Right ventricle myocardium superior (tissue), 1 donor: ENCODE measurements at regions not wholly inside any gene's neighbourhood (a gene's known extent, or its start where the extent isn't known, plus 50 kb on each side); places are given as distances from the start of the nearest gene placed in this dataset.
A peak's percentile ranks its signal among the peaks of the same experiment; 100 is the strongest.
"Not testable (repeated sequence)": the region's sequence is repeated elsewhere in the genome, so short reads cannot be mapped to it uniquely, and the experiment has no call there.

ENCODE experiments used
- ATAC-seq: fragments of 200-7000 bp; cut with Tn5 transposase; one replicate; pipeline ENCODE4 v1.9.1; 2020; ENCODE audit warnings: mild to moderate bottlenecking; ENCODE audit not compliant: poor library complexity
- DNase-seq: peaks from one replicate; pipeline ENCODE4 v3.0.0-alpha.2; 2020
- intact Hi-C: fragments of 100-400 bp; cut with DNase I; formaldehyde crosslinking; loops from one replicate; pipeline ENCODE4 v1.11.2; 2022
- donor health status: DM: no; HTN: yes; CAD: no; lungs with severe emphysema.

DNA sequence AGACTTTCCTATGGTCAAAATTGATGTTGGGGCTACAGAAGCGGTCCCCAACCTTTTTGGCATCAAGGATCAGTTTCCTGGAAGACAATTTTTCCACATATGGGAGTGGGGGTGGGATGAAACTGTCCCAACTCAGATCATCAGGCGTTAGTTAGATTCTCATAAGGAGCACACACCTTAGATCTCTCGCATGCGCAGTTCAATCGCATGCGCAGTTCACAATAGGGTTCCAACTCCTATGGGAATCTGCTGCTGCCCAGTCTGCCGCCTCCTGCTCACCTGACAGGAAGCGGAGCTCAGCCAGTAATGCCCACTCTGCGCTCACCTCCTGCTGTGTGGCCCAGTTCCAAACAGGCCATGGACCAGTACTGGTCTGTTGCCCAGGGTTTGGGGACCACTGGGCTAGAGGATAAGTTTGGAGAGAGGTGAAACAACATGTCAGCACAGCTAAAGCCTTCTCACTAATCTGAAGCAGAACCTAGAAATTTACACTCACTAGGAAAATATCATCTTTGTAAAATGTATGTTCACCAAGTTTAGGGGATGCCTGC lies 410.8 kb upstream of the ZNF804A start:
- intact Hi-C loops, result no loop called here
- ATAC-seq, result no peak
- no peak for DNase-seq

- DNase-seq (no peak), ATAC-seq (no peak)
- intact Hi-C loops, result no loop called here
Observed at GRCh38 chr2:184190725-184191124, 407.6 kb upstream of the ZNF804A start.

DNA sequence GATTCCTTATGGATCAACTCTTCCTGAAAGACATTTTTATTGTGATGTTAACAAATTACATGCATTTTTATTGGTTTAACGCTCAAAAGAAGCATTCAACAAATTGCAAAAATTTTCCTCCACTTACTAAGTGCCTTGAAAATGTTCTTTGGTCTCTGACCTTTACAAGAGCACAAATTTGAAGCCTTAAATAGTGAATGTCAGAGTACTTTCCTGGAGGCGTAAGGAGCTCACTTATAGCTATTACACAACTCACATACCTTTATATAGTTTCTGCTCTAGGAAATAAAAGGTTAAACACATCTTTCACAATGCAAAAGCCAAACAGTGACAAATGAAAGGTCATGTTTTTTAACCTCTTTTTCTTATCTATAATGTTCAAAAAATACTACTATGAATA lies 405.7 kb upstream of the ZNF804A start:
- intact Hi-C loops, result no loop called here
- ATAC-seq (no peak), DNase-seq (no peak)

- no peak for DNase-seq
- intact Hi-C loops, result no loop called here
- ATAC-seq, result no peak
Observed at GRCh38 chr2:184197413-184197812, 400.9 kb upstream of the ZNF804A start.

DNA sequence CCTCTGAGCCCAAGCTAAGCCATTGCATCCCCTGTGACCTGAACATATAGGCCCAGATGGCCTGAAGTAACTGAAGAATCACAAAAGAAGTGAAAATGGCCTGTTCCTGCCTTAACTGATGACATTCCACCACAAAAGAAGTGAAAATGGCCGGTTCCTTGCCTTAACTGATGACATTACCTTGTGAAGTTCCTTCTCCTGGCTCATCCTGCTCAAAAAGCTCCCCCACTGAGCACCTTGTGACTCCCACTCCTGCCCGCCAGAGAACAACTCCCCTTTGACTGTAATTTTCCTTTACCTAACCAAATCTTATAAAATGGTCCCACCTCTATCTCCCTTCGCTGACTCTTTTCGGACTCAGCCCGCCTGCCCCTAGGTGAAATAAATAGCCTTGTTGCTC lies 399.5 kb upstream of the ZNF804A start:
- intact Hi-C loops, DNase-seq, ATAC-seq: not testable (repeated sequence)

DNA sequence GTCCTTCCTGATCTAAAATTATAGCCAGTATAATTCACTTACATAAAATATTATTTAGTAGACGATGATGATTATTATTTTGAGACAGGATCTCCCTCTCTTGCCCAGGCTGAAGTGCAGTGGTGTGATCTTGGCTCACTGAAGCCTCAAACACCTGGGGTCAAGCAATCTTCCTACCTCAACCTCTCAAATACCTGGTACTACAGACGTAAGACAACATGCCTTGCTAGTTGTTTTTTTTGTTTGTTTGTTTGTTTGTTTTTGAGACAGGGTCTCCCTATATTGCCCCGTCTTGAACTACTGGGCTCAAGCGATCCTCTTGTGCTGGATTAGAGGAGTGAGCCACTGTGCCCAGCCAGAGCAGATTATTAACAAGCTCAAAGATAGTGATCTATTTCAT lies 399.1 kb upstream of the ZNF804A start:
- DNase-seq, result no peak

DNA sequence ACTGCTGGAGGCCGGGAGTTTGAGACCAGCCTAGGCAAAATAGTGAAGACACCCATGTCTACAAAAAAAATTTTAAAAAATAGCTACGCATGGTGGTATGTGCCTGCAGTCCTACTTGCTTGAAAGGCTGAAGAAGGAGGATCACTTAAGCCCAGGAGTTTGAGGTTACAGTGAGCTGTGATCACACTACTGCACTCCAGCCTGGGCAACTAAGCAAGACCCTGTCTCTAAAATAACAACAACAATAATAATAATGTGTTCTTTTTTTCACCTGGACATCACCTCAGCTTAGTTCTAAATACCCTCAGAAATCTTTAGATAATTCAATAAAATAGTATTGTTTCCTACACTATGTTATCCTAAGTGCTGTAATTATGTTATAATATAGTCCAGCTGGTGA lies 397.1 kb upstream of the ZNF804A start:
- ATAC-seq, result no peak
- no peak for DNase-seq
- intact Hi-C loops, result no loop called here

More for the DNA sequence above, 399.1 kb upstream of the ZNF804A start:
- intact Hi-C loops, result no loop called here
- no peak for ATAC-seq

DNA sequence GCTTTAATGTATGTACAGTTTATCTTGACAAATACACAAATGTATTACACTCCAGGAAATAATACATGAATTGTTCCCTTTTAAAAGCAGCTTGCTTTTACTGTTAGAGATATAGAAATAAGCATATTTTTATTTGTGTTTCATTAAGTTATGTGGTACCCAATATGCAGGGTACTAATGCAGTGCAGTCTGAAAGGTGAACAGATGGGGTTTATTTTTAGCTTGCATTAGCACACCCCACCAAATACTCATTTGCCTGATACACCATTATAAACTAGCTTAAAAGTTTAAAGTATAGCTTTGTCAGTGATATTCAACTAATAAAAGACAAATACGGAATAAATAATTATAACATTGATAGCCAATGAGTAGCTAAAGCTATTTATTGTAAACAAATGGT lies 394.7 kb upstream of the ZNF804A start:
- intact Hi-C loops, result no loop called here
- DNase-seq, result no peak
- ATAC-seq, result no peak

DNA sequence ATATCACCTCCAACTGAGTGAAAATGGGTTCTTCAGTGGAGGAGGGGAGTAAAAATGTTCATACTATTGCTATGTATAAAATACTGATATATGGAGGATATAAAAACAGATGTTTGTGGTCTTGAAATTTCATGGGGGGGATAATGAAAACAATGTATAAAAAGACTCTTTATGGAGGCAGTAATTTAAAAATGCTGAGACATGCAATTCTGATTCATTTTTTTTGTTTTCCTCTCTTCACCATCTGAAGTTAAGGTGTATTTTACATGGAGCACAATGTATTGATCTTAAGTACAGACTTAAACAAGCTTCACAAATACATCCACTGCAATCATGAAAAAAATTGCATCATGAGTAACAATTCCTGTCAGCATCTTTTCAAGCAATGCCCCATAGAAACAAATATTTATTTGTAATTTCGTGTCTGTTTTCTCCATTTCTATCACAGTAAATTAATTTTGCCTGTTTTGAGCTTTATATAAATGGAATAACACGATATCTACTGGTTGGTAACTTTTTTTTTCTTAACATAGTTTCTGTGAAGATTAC lies 393.2 kb upstream of the ZNF804A start:
- ATAC-seq (no peak), DNase-seq (no peak)
- intact Hi-C loops, result no loop called here

DNA sequence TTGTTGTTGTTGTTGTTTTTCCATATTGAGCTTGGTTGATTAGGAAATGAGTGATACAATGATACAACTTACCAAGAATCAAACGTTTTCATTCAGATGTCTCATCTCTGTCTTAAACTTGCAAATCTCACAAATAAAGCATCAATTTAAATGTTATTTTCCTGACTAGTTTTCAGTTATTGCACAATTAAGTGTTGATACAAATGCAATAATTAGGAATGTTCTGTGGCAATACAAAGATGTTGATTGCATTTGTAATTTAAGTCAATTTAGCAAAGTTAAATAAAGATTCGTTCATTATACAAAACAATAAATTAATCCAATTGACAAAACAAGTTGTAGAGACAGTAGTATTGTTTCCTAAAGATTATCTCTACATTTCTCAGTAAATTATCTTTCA lies 392.3 kb upstream of the ZNF804A start:
- ATAC-seq (no peak), DNase-seq (no peak)
- intact Hi-C loops, result no loop called here

GRCh38 chr2:184210329-184210728 lies 388.0 kb upstream of the ZNF804A start:
- intact Hi-C loops, result no loop called here
- DNase-seq (no peak), ATAC-seq (no peak)

DNA sequence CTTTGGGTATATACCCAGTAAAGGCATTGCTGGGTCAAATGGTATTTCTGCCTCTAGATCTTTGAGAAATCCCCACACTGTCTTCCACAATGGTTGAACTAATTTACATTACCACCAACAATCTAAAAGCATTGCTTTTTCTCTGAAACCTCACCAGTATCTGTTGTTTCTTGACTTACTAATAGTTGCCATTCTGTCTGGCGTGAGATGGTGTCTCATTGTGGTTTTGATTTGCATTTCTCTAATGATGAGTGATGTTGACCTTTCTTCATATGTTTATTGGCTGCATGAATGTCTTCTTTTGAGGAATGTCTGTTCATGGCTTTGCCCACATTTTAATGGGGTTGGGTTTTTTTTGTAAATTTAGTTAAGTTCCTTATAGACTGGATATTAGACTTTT lies 382.6 kb upstream of the ZNF804A start:
- ATAC-seq, result no peak
- intact Hi-C loops, result no loop called here
- no peak for DNase-seq

DNA sequence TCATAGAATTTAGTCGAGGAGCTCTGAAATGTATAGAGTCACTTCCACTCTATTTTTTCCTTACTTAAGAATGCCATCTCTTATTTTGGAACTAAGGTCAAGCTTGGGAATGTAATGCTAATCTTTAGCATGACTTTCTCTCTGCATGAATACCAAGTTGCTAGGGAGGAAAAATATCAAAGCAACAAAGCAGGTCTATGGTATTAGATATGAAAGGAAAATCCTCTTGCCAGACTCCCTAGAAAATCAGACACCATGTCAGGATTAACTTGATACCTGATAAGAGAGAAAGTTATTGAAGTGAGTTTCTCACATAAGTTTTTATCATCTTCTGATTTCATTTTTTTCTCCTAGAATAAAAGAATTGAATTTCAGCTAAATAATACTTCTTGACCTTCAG lies 341.7 kb upstream of the ZNF804A start:
- ATAC-seq, result no peak
- no peak for DNase-seq
- intact Hi-C loops, result no loop called here

- ATAC-seq (no peak), DNase-seq (no peak)
- intact Hi-C loops, result no loop called here
Observed at GRCh38 chr2:184261331-184261730, 337.0 kb upstream of the ZNF804A start.

DNA sequence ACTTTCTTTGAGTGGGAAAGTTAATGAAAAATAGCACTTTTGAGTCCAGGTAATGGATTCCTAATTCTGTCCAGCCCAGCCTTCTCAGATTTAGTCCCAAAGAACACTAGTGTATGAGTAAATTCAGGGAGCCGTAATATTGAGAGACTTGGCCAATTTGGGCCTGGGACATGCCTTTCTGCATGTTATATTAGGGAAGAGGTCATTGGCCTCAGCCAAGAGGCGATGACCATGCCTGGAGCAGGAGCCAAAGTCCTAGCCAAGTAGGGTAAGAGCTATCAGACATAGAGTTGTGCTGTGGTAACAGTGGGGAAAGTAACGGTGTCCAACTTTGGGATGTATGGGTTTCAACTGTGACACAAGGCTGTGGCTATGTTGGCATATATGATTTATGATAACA lies 336.5 kb upstream of the ZNF804A start:
- intact Hi-C loops, result no loop called here
- no peak for ATAC-seq
- DNase-seq, result no peak

DNA sequence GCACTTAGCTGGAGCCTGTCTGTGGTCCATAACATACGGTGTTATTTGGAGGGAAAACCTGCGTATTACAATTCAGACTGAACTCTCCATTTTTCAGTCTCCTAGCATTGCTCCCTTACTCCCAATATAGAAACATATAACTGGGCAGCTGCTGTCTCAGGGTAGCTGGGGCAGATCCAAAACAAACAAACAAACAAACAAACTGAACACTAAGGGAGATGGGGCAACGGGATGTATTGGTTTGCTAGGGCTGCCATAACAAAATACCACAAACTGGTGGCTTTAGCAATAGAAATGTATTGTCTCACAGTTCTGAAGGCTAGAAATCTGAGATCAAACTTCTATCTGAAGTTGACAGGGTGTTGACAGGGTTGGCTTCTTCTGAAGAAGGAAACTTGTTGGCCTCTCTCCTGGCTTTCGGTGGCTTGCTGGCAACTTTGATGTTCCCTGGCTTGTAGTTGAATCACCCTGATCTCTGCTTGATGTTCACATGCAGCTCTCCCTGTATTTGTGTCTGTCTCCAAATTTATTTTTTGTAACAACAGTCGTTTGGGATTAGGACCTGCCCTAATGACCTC lies 329.3 kb upstream of the ZNF804A start:
- no peak for ATAC-seq
- no peak for DNase-seq
- intact Hi-C loops, result no loop called here

DNA sequence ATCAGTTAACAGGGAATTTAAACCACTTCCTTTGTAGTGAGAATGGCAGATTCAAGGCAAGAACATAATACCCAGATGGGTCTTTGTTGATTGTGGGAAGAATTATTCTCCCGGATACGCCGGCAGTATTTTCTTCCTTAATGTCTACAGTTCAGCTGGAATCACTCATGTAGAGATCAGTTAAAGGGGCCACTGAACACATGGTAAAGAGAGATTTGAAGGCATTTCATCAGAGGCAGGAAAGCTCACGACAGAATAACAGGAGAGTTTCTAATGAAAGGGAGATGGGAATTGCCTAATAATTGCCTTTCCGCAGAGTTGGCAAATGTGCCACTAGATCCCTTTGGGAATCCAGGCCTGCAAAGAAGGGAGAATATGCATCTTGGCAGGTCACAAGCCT lies 327.7 kb upstream of the ZNF804A start:
- intact Hi-C loops, result no loop called here
- DNase-seq (no peak), ATAC-seq (no peak)

DNA sequence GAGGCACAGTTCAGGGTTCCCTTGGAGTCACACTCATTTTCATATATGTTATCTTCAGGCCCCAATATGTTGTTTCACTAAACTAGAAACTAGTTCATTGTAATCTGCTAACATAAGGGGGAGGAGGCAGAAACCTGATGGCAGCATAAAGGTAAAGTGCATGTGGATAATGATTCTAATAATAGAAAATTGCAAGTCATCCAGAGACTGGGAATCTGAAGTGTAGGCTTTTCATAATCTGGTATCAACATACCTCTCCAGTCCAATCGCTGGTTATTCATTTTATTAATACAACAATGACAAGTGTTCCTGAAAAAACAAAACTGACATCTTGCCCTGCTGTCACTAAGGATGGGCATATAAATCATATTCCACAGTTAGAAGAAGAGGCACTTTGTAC lies 326.3 kb upstream of the ZNF804A start:
- intact Hi-C loops, result no loop called here
- DNase-seq, result no peak
- peak; percentile 80 for ATAC-seq

GRCh38 chr2:184294831-184295230 lies 303.5 kb upstream of the ZNF804A start:
- DNase-seq, result no peak
- intact Hi-C loops, result no loop called here
- no peak for ATAC-seq

DNA sequence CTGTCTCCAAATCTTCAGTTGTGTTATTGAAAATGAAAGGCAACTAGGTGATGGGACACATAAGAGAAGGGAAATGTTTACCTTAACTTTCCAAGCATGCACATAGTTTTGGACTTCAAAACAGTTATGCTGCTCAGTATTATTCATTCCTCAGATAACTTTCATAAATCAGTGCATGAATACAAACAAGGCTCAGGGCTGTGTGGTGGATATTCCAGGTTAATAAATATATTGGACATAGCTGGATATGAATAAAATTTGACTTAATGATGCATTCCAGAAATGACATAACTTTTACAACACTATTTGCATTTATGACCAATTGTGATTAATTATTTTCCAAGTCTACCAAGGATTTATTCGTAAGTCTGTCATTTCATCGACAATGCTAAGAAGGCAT lies 301.2 kb upstream of the ZNF804A start:
- DNase-seq (no peak), ATAC-seq (no peak)
- intact Hi-C loops, result no loop called here

DNA sequence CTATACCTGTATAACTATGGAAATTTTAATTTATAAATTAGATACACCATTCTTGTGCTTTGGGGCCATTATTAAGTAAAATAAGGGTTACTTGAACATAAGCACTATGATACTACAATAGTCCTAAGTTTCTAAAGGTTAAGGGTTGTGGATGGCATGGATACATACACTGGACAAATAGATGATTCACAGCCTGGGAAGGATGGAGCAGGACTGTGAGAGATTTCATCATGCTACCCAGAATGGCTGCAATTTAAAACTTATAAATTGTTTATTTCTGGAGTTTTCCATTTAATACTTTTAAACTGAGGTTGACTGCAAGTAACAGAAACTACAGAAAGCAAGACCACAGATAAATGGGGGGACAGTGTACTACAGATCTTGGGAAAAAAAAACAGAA lies 295.8 kb upstream of the ZNF804A start:
- no peak for DNase-seq
- intact Hi-C loops, result no loop called here
- no peak for ATAC-seq
